ENCODE measurements at regions not wholly inside any gene's neighbourhood (a gene's known extent, or its start where the extent isn't known, plus 50 kb on each side); places are given as distances from the start of the nearest gene placed in this dataset.

GRCh38 chr9:556199-556598 is 285.3 kb upstream of the DMRT1 start:
- H3K27me3 Mint-ChIP-seq (ENCODE audit: insufficient read depth, low read depth, poor library complexity), result peaks cover 3% of the 10 kb centered on the region
- H3K4me3 ChIP-seq, result no peak overlapping the region
- H3K27ac ChIP-seq (ENCODE audit: low read depth), result no peak overlapping the region
- no peak overlapping the region for H3K4me3 Mint-ChIP-seq
- no peaks in the 10 kb centered on the region for H3K27me3 ChIP-seq (ENCODE audit: insufficient read depth)
- no peaks in the 10 kb centered on the region for H3K9me3 Mint-ChIP-seq
- H3K36me3 ChIP-seq (ENCODE audit: insufficient read depth), result no peaks in the 10 kb centered on the region
- no peak for ATAC-seq
- peaks cover 3% of the 10 kb centered on the region; the same call in 1 of the 2 replicates for H4K20me1 ChIP-seq (replicated peaks; ENCODE audit: insufficient read depth)
- H3K9me2 ChIP-seq (ENCODE audit: insufficient read depth), result no peaks in the 10 kb centered on the region
- H3K4me2 ChIP-seq, result no peak overlapping the region
- no peaks in the 10 kb centered on the region for H3F3A ChIP-seq (replicated peaks; ENCODE audit: low read depth)
- peaks cover 3% of the 10 kb centered on the region; the same call in 1 of the 2 replicates for H3K4me1 ChIP-seq (ENCODE audit: insufficient read depth)
- H3K36me3 Mint-ChIP-seq (ENCODE audit: low read depth), result no peaks in the 10 kb centered on the region; the same call in 2 of the 3 replicates
- H2AFZ ChIP-seq, result no peak overlapping the region
- peaks cover 27% of the 10 kb centered on the region for H3K79me2 ChIP-seq (replicated peaks; ENCODE audit: insufficient read depth)
- H3K27ac Mint-ChIP-seq, result no peak overlapping the region; the same call in 1 of the 2 replicates
- DNase-seq (ENCODE audit: low spot score), result no peak
- peaks cover 19% of the 10 kb centered on the region for H3K4me1 Mint-ChIP-seq
- TF ChIP-seq CTCF (conservative IDR thresholded peaks at IDR 0.05; ENCODE audit: low read depth in 2 of 2), result no peak
- TF ChIP-seq EZH2phosphoT487 (IDR thresholded peaks at IDR 0.05; ENCODE audit: unreplicated experiment), result no peak
- TF ChIP-seq STAT1 (IDR thresholded peaks at IDR 0.05; ENCODE audit: unreplicated experiment), result no peak
- no peak for TF ChIP-seq ZNF331 (CRISPR knock-in tag; IDR thresholded peaks at IDR 0.05; ENCODE audit: low read depth)
- no peak for TF ChIP-seq ZNF462 (CRISPR knock-in tag; IDR thresholded peaks at IDR 0.05)
- TF ChIP-seq NANOG (IDR thresholded peaks at IDR 0.05; ENCODE audit: borderline replicate concordance), result no peak
- TF ChIP-seq EZH2 (IDR thresholded peaks at IDR 0.05; ENCODE audit: low read depth, unreplicated experiment), result no peak
- TF ChIP-seq REST (IDR thresholded peaks at IDR 0.05; ENCODE audit: unreplicated experiment), result no peak
- no peak for TF ChIP-seq POLR2AphosphoS5 (IDR thresholded peaks at IDR 0.05; ENCODE audit: low read depth)

All from GM23338 (cell line).